Right atrium auricular region (tissue), 2 donors: ENCODE measurements at regions not wholly inside any gene's neighbourhood (a gene's known extent, or its start where the extent isn't known, plus 50 kb on each side); places are given as distances from the start of the nearest gene placed in this dataset.

Source experiments
- DNase-seq: peaks from one replicate; pipeline ENCODE4 v3.0.0-alpha.2; 2019; ENCODE audit warnings: low spot score
- H3K27ac ChIP-seq, 2 donors: fragments of 200-600 bp; sonication (generic); 1 replicate in 1 of 2; 2 replicates in 1 of 2; pipeline ENCODE4 v1.5.1; 2016 to 2019
- H3K27me3 ChIP-seq, 2 donors: fragments of 200-600 bp; sonication (generic); one replicate each; pipeline versions ENCODE4 v1.5.1 to v1.6.0; 2017 to 2019
- H3K36me3 ChIP-seq: fragments of 200-600 bp; sonication (generic); one replicate; pipeline ENCODE4 v1.5.1; 2016
- H3K4me1 ChIP-seq, 2 donors: fragments of 200-600 bp; sonication (generic); one replicate each; pipeline versions ENCODE4 v1.5.1 to v1.6.0; 2017 to 2019
- H3K4me3 ChIP-seq, 2 donors: fragments of 200-600 bp; sonication (generic); 1 replicate in 1 of 2; 2 replicates in 1 of 2; pipeline ENCODE4 v1.5.1; 2017 to 2019; ENCODE audit warnings: mild to moderate bottlenecking in 1 of 2, moderate library complexity in 1 of 2
- H3K9me3 ChIP-seq, 2 donors: fragments of 200-600 bp; sonication (generic); one replicate each; pipeline ENCODE4 v1.5.1; 2019
- CTCF ChIP-seq, 2 donors: fragments of 200-600 bp; sonication (generic); IDR thresholded peaks; one replicate each; pipeline ENCODE4 v1.5.1; 2019; ENCODE audit warnings: antibody characterized with exemption in 2 of 2

DNA sequence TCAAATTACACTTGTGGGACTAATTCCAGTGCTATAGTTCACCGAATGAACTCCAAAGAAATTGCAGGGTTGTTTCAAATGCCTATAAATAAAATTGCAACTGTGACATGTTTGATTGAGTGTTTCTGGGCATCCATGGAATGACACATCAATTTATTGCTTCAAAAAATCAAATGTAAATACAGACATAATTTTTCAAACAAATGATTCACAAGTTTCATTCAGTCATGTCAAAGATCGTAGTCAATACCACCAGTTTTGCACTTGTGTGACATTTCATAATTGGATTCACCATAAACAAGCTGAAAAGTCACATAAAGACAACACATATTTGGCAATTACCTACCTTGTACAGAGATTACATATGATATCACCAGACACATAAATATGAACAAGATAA, 350.8 kb downstream of the CDH2 start:
- no peaks in the 10 kb centered on the region for H3K9me3 ChIP-seq
- no peak for DNase-seq
- H3K4me1 ChIP-seq, result no peaks in the 10 kb centered on the region
- no peaks in the 10 kb centered on the region for H3K27me3 ChIP-seq
- H3K27ac ChIP-seq, result no peak overlapping the region
- H3K4me3 ChIP-seq, result no peak overlapping the region
- no peaks in the 10 kb centered on the region for H3K36me3 ChIP-seq
- TF ChIP-seq CTCF (IDR thresholded peaks at IDR 0.05), result no peak

DNA sequence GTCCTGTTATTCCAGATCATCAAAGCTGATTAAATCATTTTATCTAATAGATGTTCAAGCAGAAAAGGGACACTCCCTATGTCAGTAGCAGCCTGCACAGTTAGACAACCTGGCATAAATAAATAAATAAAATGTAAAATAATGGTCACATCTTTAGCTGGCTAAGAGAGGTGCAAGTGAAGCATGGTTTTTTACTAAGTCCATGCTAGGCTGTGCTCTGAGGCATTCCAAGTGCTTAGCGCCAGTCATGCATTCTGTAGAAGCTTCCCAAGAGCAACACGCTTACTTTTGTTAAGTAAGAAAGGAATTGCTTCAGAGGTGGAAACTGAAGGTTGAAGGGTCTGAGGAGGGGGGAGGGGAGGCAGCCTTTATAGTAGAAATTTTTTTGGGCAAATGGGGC, 351.2 kb downstream of the CDH2 start:
- Histone ChIP-seq H3K27ac (no peak overlapping the region), H3K4me3 (no peak overlapping the region), H3K27me3 (no peaks in the 10 kb centered on the region), H3K4me1 (no peaks in the 10 kb centered on the region), H3K9me3 (no peaks in the 10 kb centered on the region), H3K36me3 (no peaks in the 10 kb centered on the region)
- no peak for TF ChIP-seq CTCF (IDR thresholded peaks at IDR 0.05)
- DNase-seq, result no peak

- TF ChIP-seq CTCF (IDR thresholded peaks at IDR 0.05), result no peak
- Histone ChIP-seq H3K27ac (no peak overlapping the region), H3K27me3 (no peaks in the 10 kb centered on the region), H3K4me3 (no peak overlapping the region), H3K36me3 (no peaks in the 10 kb centered on the region), H3K4me1 (no peaks in the 10 kb centered on the region), H3K9me3 (no peaks in the 10 kb centered on the region)
- no peak for DNase-seq
Measured at GRCh38 chr18:27824841-27825681, 351.9 kb downstream of the CDH2 start.

DNA sequence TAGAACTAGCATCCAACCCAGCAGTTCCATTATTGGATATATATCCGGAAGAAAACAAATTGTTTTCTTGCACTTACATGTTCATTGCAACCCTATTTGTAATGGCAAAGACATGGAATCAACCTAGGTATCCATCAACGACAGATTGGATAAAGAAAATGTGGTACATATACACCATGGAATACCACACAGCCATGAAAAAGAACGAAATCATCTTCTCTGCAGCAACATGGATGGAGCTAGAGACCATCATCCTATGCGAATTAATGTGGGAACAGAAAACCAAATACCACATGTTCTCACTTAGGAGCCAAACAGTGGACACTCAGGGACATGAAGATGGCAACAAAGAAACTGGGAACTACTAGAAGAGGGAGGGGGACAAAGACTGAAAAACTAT, 352.7 kb downstream of the CDH2 start:
- DNase-seq, result no peak
- Histone ChIP-seq H3K27ac (no peak overlapping the region), H3K36me3 (no peaks in the 10 kb centered on the region), H3K9me3 (no peaks in the 10 kb centered on the region), H3K4me1 (no peaks in the 10 kb centered on the region), H3K4me3 (no peak overlapping the region), H3K27me3 (no peaks in the 10 kb centered on the region)
- TF ChIP-seq CTCF (IDR thresholded peaks at IDR 0.05), result no peak

- Histone ChIP-seq H3K4me1 (no peaks in the 10 kb centered on the region), H3K27me3 (no peaks in the 10 kb centered on the region), H3K27ac (no peak overlapping the region), H3K36me3 (no peaks in the 10 kb centered on the region), H3K4me3 (no peak overlapping the region), H3K9me3 (no peaks in the 10 kb centered on the region)
- no peak for DNase-seq
- TF ChIP-seq CTCF (IDR thresholded peaks at IDR 0.05), result no peak
Measured at GRCh38 chr18:27823053-27823452, 353.9 kb downstream of the CDH2 start.

DNA sequence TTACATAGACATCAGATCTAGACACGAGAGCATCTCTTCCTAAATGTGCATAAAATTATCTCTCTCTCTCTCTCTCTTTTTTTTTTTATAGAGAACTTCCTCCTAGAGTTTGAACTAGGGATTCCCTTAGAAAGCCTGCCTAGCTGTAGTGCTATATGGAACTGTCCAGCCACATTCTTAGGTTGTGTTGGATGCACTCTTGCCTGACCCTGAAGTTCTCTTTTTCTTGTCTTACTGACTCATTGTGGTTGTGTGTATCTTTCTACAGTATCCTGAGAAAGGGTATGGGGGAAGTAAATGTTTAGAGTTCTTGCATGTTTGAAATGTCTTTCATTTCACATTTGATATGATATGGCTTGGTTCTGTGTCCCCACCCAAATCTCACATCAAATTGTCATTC, 368.2 kb downstream of the CDH2 start:
- no peaks in the 10 kb centered on the region for H3K27me3 ChIP-seq
- H3K9me3 ChIP-seq, result no peaks in the 10 kb centered on the region
- H3K4me1 ChIP-seq, result no peaks in the 10 kb centered on the region
- no peak for DNase-seq
- H3K4me3 ChIP-seq, result no peak overlapping the region
- H3K27ac ChIP-seq, result no peak overlapping the region
- TF ChIP-seq CTCF (IDR thresholded peaks at IDR 0.05), result no peak
- no peaks in the 10 kb centered on the region for H3K36me3 ChIP-seq
